ENCODE measurements at regions not wholly inside any gene's neighbourhood (a gene's known extent, or its start where the extent isn't known, plus 50 kb on each side); places are given as distances from the start of the nearest gene placed in this dataset.
"Not testable (repeated sequence)": the region's sequence is repeated elsewhere in the genome, so short reads cannot be mapped to it uniquely, and the experiment has no call there.

DNA sequence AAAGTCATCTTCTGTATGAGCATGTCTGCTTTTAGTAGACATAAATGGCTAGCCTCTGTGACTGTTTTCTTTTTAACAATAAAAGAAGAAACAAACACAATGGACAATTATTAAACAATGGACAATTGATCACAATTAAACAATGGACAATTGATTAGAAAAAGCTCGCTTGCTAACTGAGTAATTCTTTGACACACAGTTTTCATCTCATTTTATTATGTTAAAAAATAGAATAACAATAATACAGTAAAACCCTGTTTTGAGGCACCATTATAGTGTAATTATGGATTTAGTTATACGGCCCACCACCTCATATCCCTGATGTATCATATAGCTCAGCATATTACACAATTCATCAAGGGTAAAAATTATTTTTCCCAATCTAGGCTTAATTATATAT is 989.0 kb downstream of the LTN1 start:
- H3K4me3 ChIP-seq (replicated peaks in 1 of 3; ENCODE audit: low read depth in 2 of 3, low read length in 3 of 3); H3K36me3 Mint-ChIP-seq; H3K4me3 Mint-ChIP-seq; H3K9me3 Mint-ChIP-seq; H3K27ac ChIP-seq (ENCODE audit: low read depth in 1 of 2, low read length in 2 of 2); H3K9ac ChIP-seq (ENCODE audit: insufficient read depth, low read length, poor library complexity, severe bottlenecking); H3K4me1 Mint-ChIP-seq; H3K4me2 ChIP-seq (replicated peaks; ENCODE audit: extremely low read depth, low read length, poor library complexity, severe bottlenecking); H3K4me1 ChIP-seq (ENCODE audit: control insufficient read depth in 1 of 2, insufficient read depth in 2 of 2, low read length in 2 of 2); H3K27me3 Mint-ChIP-seq (ENCODE audit: low read depth in 3 of 3); H3K79me2 ChIP-seq (ENCODE audit: insufficient read depth, low read length); H3K27me3 ChIP-seq (ENCODE audit: control insufficient read depth in 2 of 2, insufficient read depth in 2 of 2, low read length in 2 of 2); DNase-seq; H3K9me3 ChIP-seq (replicated peaks in 1 of 2; ENCODE audit: control insufficient read depth in 1 of 2, insufficient read depth in 1 of 2, low read length in 2 of 2); H3K27ac Mint-ChIP-seq; intact Hi-C loops (cut with micrococcal nuclease); H4K20me1 ChIP-seq (ENCODE audit: insufficient read depth, low read length); H3K36me3 ChIP-seq (replicated peaks in 1 of 2; ENCODE audit: control insufficient read depth in 1 of 2, insufficient read depth in 2 of 2, low read length in 2 of 2); H2AFZ ChIP-seq (ENCODE audit: insufficient read depth, low read depth, low read length, poor library complexity, severe bottlenecking): not testable (repeated sequence)
- no CpG with 5 or more reads among the region's 2 CpGs for WGBS (ENCODE audit: insufficient coverage)

DNA sequence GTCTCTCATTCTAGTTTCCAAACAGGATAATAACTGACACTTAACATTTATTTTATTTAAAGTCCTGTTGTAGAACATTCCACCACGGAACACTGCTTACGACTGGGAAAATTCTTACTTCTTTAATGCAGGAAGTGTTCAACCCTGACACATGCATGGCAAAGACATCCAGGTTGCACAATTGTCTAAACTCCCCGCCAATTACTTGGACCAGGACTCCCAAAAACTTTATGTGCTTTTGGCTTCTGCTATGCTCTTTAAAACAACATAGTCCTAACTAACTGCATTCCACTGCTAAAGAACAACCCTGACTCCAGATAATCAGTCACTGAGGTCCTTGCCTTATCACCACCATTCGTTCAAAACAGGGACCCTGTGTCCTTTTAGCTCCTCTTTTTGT is 995.8 kb downstream of the LTN1 start:
- H3K27me3 ChIP-seq (ENCODE audit: control insufficient read depth in 2 of 2, insufficient read depth in 2 of 2, low read length in 2 of 2); H3K9me3 Mint-ChIP-seq; H3K79me2 ChIP-seq (ENCODE audit: insufficient read depth, low read length); DNase-seq; H3K4me1 Mint-ChIP-seq; H3K36me3 Mint-ChIP-seq; H3K9ac ChIP-seq (ENCODE audit: insufficient read depth, low read length, poor library complexity, severe bottlenecking); H3K27me3 Mint-ChIP-seq (ENCODE audit: low read depth in 3 of 3); H2AFZ ChIP-seq (ENCODE audit: insufficient read depth, low read depth, low read length, poor library complexity, severe bottlenecking); H3K4me1 ChIP-seq (ENCODE audit: control insufficient read depth in 1 of 2, insufficient read depth in 2 of 2, low read length in 2 of 2); H3K36me3 ChIP-seq (replicated peaks in 1 of 2; ENCODE audit: control insufficient read depth in 1 of 2, insufficient read depth in 2 of 2, low read length in 2 of 2); H3K27ac Mint-ChIP-seq; H4K20me1 ChIP-seq (ENCODE audit: insufficient read depth, low read length); H3K4me2 ChIP-seq (replicated peaks; ENCODE audit: extremely low read depth, low read length, poor library complexity, severe bottlenecking); H3K9me3 ChIP-seq (replicated peaks in 1 of 2; ENCODE audit: control insufficient read depth in 1 of 2, insufficient read depth in 1 of 2, low read length in 2 of 2); H3K4me3 Mint-ChIP-seq; intact Hi-C loops (cut with micrococcal nuclease); H3K27ac ChIP-seq (ENCODE audit: low read depth in 1 of 2, low read length in 2 of 2); H3K4me3 ChIP-seq (replicated peaks in 1 of 3; ENCODE audit: low read depth in 2 of 3, low read length in 3 of 3): not testable (repeated sequence)
- WGBS (ENCODE audit: insufficient coverage) = 89% methylated on average over 3 of the region's 4 CpGs

DNA sequence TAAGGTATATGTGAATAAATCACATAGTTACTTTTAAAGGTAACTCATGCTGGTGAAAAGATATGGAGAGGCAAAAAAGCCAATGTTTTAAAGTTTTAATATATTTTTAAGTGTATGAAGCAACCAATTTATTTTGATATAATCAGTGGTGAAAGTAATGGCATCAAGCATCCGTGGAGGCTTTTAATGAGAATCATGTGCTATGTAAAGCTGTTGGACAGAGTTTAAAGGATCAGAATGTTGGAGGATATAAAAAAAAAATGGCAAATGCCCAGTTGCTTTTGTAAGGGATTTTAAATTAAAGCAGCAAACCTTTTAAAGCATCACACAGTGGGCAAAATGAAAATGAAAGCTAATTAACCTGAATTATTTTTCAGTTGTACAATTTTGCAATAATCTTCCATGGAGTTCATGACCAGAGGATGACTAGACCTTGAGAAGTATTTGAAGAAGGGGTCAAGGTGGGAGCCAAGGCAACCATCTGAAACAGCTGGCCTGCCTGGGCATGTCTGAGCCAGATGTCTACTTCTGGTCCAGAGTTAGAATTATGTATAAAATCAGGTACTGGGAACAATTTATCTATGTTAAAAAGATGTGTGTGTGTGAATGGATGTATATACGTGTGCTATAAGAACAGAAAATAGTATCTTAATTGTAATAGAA is 1007.9 kb downstream of the LTN1 start:
- H3K4me3 ChIP-seq (replicated peaks in 1 of 3; ENCODE audit: low read depth in 2 of 3, low read length in 3 of 3); DNase-seq; H3K79me2 ChIP-seq (ENCODE audit: insufficient read depth, low read length); H2AFZ ChIP-seq (ENCODE audit: insufficient read depth, low read depth, low read length, poor library complexity, severe bottlenecking); H3K9me3 Mint-ChIP-seq; H3K4me1 Mint-ChIP-seq; H3K27ac ChIP-seq (ENCODE audit: low read depth in 1 of 2, low read length in 2 of 2); H3K36me3 Mint-ChIP-seq; H3K27me3 ChIP-seq (ENCODE audit: control insufficient read depth in 2 of 2, insufficient read depth in 2 of 2, low read length in 2 of 2); intact Hi-C loops (cut with micrococcal nuclease); H4K20me1 ChIP-seq (ENCODE audit: insufficient read depth, low read length); H3K9ac ChIP-seq (ENCODE audit: insufficient read depth, low read length, poor library complexity, severe bottlenecking); H3K4me3 Mint-ChIP-seq; H3K27ac Mint-ChIP-seq; H3K27me3 Mint-ChIP-seq (ENCODE audit: low read depth in 3 of 3); H3K4me2 ChIP-seq (replicated peaks; ENCODE audit: extremely low read depth, low read length, poor library complexity, severe bottlenecking); H3K36me3 ChIP-seq (replicated peaks in 1 of 2; ENCODE audit: control insufficient read depth in 1 of 2, insufficient read depth in 2 of 2, low read length in 2 of 2); H3K4me1 ChIP-seq (ENCODE audit: control insufficient read depth in 1 of 2, insufficient read depth in 2 of 2, low read length in 2 of 2); H3K9me3 ChIP-seq (replicated peaks in 1 of 2; ENCODE audit: control insufficient read depth in 1 of 2, insufficient read depth in 1 of 2, low read length in 2 of 2): not testable (repeated sequence)
- no CpG with 5 or more reads among the region's 2 CpGs for WGBS (ENCODE audit: insufficient coverage)

DNA sequence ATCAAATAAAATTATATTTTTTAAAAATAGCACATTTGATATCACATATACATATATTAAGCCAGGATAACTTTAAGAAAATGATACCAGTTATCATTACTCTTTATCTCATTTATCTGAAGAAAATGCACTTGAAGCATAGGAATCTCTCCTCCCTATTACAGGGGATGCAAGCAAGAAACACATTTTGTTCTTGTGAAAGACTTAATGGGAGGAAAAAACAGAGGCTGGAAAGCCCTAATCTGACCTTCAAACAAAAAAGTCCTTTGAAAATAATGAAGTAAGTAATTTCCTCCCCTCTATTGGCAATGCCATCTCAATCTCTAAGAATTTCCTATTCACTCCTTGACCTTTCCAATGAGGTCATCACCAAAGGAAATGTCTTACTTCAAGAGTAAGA is 1012.6 kb upstream of the ADAMTS5 start:
- H3K27me3 Mint-ChIP-seq (ENCODE audit: low read depth in 3 of 3); intact Hi-C loops (cut with micrococcal nuclease); H3K4me1 ChIP-seq (ENCODE audit: control insufficient read depth in 1 of 2, insufficient read depth in 2 of 2, low read length in 2 of 2); H3K4me3 ChIP-seq (replicated peaks in 1 of 3; ENCODE audit: low read depth in 2 of 3, low read length in 3 of 3); H2AFZ ChIP-seq (ENCODE audit: insufficient read depth, low read depth, low read length, poor library complexity, severe bottlenecking); H3K36me3 ChIP-seq (replicated peaks in 1 of 2; ENCODE audit: control insufficient read depth in 1 of 2, insufficient read depth in 2 of 2, low read length in 2 of 2); H3K79me2 ChIP-seq (ENCODE audit: insufficient read depth, low read length); H3K9ac ChIP-seq (ENCODE audit: insufficient read depth, low read length, poor library complexity, severe bottlenecking); H3K9me3 ChIP-seq (replicated peaks in 1 of 2; ENCODE audit: control insufficient read depth in 1 of 2, insufficient read depth in 1 of 2, low read length in 2 of 2); H3K4me1 Mint-ChIP-seq; H4K20me1 ChIP-seq (ENCODE audit: insufficient read depth, low read length); H3K9me3 Mint-ChIP-seq; H3K4me3 Mint-ChIP-seq; H3K36me3 Mint-ChIP-seq; H3K27ac ChIP-seq (ENCODE audit: low read depth in 1 of 2, low read length in 2 of 2); H3K27me3 ChIP-seq (ENCODE audit: control insufficient read depth in 2 of 2, insufficient read depth in 2 of 2, low read length in 2 of 2); H3K4me2 ChIP-seq (replicated peaks; ENCODE audit: extremely low read depth, low read length, poor library complexity, severe bottlenecking); DNase-seq; H3K27ac Mint-ChIP-seq: not testable (repeated sequence)
